C4-2B (cell line): ENCODE measurements at regions not wholly inside any gene's neighbourhood (a gene's known extent, or its start where the extent isn't known, plus 50 kb on each side); places are given as distances from the start of the nearest gene placed in this dataset.

Experiments
- H3K27ac ChIP-seq: fragments of 450-650 bp; 2 replicates; pipeline ENCODE4 v1.5.1; 2017
- CTCF ChIP-seq: fragments of 450-650 bp; conservative IDR thresholded peaks from 2 replicates; pipeline ENCODE4 v1.5.1; 2017; ENCODE audit warnings: mild to moderate bottlenecking
- ZFX ChIP-seq: fragments of 450-650 bp; IDR thresholded peaks from 2 replicates; pipeline ENCODE4 v1.6.1; 2017

- H3K27ac ChIP-seq, result no peak overlapping the region
- no peak for TF ChIP-seq CTCF
- no peak for TF ChIP-seq ZFX
These were observed 449.8 kb downstream of the HACE1 start for GRCh38 chr6:104409913-104410312.

- no peak overlapping the region for H3K27ac ChIP-seq
- TF ChIP-seq CTCF (no peak), ZFX (no peak)
These were observed 451.8 kb downstream of the HACE1 start for GRCh38 chr6:104407957-104408356.

- no peak for TF ChIP-seq ZFX
- no peak for TF ChIP-seq CTCF
- H3K27ac ChIP-seq, result no peak overlapping the region
These were observed 455.3 kb downstream of the HACE1 start for GRCh38 chr6:104404377-104404776.

GRCh38 chr6:104402572-104402971 lies 457.1 kb downstream of the HACE1 start:
- TF ChIP-seq ZFX (no peak), CTCF (no peak)
- H3K27ac ChIP-seq, result no peak overlapping the region

- no peak overlapping the region for H3K27ac ChIP-seq
- TF ChIP-seq ZFX (no peak), CTCF (no peak)
These were observed 457.8 kb downstream of the HACE1 start for GRCh38 chr6:104401926-104402325.

GRCh38 chr6:104400844-104401243 lies 458.9 kb downstream of the HACE1 start:
- no peak overlapping the region for H3K27ac ChIP-seq
- TF ChIP-seq ZFX, result no peak
- no peak for TF ChIP-seq CTCF

GRCh38 chr6:104396077-104396476 lies 463.6 kb downstream of the HACE1 start:
- no peak overlapping the region for H3K27ac ChIP-seq

More at GRCh38 chr6:104396077-104396476, 463.6 kb downstream of the HACE1 start:
- TF ChIP-seq CTCF, result no peak
- no peak for TF ChIP-seq ZFX
